Psoas muscle (tissue), 7 donors: ENCODE measurements at regions not wholly inside any gene's neighbourhood (a gene's known extent, or its start where the extent isn't known, plus 50 kb on each side); places are given as distances from the start of the nearest gene placed in this dataset.

Source experiments
- ATAC-seq, 4 donors: fragments of 200-7000 bp; cut with Tn5 transposase; one replicate each; pipeline ENCODE4 v1.9.1; 2020; ENCODE audit warnings: moderate library complexity in 3 of 4, mild to moderate bottlenecking in 2 of 4
- DNase-seq, 2 donors: peaks; one replicate each; pipeline ENCODE4 v3.0.0-alpha.2; 2020
- H3K27ac ChIP-seq: fragments of 200-600 bp; one replicate; pipeline ENCODE4 v1.8.0; 2022
- H3K27me3 ChIP-seq, 3 donors: fragments of 200-600 bp in 1 of 3; one replicate each; pipeline versions ENCODE4 v1.6.1 to v1.8.0; 2013 to 2022; ENCODE audit warnings: low read length in 2 of 3, mild to moderate bottlenecking in 2 of 3, moderate library complexity in 1 of 3; ENCODE audit not compliant: insufficient read depth in 3 of 3
- H3K36me3 ChIP-seq, 2 donors: fragments of 200-600 bp in 1 of 2; one replicate each; pipeline versions ENCODE4 v1.6.1 to v1.8.0; 2013 to 2022; ENCODE audit warnings: low read depth in 1 of 2, mild to moderate bottlenecking in 1 of 2, moderate library complexity in 1 of 2; ENCODE audit not compliant: insufficient read depth in 1 of 2
- H3K4me1 ChIP-seq: fragments of 200-600 bp; one replicate; pipeline ENCODE4 v1.8.0; 2022
- H3K4me3 ChIP-seq: fragments of 200-600 bp; one replicate; pipeline ENCODE4 v1.8.0; 2022; ENCODE audit warnings: mild to moderate bottlenecking
- H3K9me3 ChIP-seq: fragments of 200-600 bp; one replicate; pipeline ENCODE4 v1.8.0; 2022
- WGBS, 3 donors: extraction: QIAGEN DNeasy Blood & Tissue Kit; methylation state at CpG; one replicate each; pipeline versions ENCODE4 v1.1.6 to v1.1.7; 2013; 5-methylcytosine and 5-hydroxymethylcytosine counted together
- intact Hi-C, 2 donors: fragments of 100-400 bp; cut with DNase I; formaldehyde crosslinking; loops; one replicate each; pipeline versions ENCODE4 v1.11.0 to v1.14.2; 2022
- TF ChIP-seq, protein P1 (sequence below): fragments of 200-600 bp; IDR thresholded peaks from one replicate; pipeline ENCODE4 v1.8.0; 2022; ENCODE audit warnings: antibody characterized with exemption
- donor health status: healthy with polysubstance abuse.
- donor health status: DM: no; HTN: no; CAD: no; lungs with moderate emphysema.
- donor health status: Bipolar disorder and iron deficiency.
- donor health status: healthy.
- donor health status: DM: yes; HTN: yes; CAD: no.
- donor health status: DM: no; HTN: no; CAD: no.
- donor health status: DM: yes; HTN: yes; CAD: no.

DNA sequence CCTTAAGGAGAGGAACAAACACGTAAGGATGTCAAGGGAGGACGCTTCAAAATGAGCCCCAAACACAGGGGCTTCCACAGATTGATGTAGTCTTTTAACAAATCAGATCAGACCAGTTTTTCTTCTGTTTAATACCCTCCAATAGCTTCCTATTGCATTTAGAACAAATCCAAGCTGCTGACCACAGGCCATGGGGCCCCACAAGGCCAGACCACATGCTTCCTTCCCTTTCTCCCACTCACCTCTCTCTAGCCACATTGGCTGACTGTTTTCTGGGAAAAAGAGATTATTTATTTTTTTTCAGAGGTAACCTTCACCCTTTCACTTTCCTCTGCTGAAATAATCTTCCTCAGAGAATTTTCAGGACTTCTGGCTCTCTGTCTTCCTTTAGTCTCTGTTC lies 380.6 kb downstream of the SIPA1L2 start:
- H3K4me1 ChIP-seq = no peaks in the 10 kb centered on the region
- H3K27me3 ChIP-seq = peaks cover 0 to 3% (median 2%) of the 10 kb centered on the region in 3 donors
- DNase-seq (no peak), ATAC-seq (no peak)
- H3K36me3 ChIP-seq = no peaks in the 10 kb centered on the region
- WGBS, 3 donors = 88 to 98% (median 96%) methylated on average over 2 of the region's 2 CpGs
- H3K9me3 ChIP-seq = no peaks in the 10 kb centered on the region
- H3K4me3 ChIP-seq = no peak overlapping the region
- TF ChIP-seq, protein P1, sequence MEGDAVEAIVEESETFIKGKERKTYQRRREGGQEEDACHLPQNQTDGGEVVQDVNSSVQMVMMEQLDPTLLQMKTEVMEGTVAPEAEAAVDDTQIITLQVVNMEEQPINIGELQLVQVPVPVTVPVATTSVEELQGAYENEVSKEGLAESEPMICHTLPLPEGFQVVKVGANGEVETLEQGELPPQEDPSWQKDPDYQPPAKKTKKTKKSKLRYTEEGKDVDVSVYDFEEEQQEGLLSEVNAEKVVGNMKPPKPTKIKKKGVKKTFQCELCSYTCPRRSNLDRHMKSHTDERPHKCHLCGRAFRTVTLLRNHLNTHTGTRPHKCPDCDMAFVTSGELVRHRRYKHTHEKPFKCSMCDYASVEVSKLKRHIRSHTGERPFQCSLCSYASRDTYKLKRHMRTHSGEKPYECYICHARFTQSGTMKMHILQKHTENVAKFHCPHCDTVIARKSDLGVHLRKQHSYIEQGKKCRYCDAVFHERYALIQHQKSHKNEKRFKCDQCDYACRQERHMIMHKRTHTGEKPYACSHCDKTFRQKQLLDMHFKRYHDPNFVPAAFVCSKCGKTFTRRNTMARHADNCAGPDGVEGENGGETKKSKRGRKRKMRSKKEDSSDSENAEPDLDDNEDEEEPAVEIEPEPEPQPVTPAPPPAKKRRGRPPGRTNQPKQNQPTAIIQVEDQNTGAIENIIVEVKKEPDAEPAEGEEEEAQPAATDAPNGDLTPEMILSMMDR = no peak
- no peak overlapping the region for H3K27ac ChIP-seq
- intact Hi-C loops = no loop called here

DNA sequence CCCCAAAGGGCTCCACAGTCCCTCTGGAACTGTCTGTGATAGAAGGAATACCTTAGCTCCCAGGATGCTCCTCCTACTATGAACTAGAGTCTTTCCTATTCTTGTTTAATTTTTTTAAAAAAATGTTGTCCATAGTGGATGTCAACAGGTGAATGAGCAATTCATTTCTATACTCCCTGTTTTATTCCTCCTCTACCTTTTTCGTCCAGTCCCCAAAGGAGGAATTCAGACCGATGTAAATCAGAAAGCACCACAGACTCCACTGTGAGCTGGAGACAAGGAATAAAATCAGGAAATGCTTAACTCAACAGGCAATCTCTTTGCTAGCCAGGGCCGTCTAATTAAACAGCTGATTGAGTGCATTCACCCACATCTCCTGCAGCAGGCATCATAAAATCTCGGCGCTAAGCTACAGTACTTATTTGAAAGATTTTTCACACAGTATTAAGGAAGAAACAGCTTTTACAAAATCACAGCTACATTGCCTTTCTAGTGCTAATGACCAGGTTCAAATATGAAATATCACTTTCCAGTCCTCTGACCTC lies 381.6 kb downstream of the SIPA1L2 start:
- TF ChIP-seq, protein P1 = no peak
- ATAC-seq (no peak), DNase-seq (no peak)
- Histone ChIP-seq H3K27me3 (peaks cover 0 to 3% (median 2%) of the 10 kb centered on the region in 3 donors), H3K27ac (no peak overlapping the region), H3K4me1 (no peaks in the 10 kb centered on the region), H3K9me3 (no peaks in the 10 kb centered on the region), H3K36me3 (no peaks in the 10 kb centered on the region), H3K4me3 (no peak overlapping the region)
- 56 to 61% (median 57%) methylated on average over 5 of the region's 5 CpGs for WGBS, 3 donors
- intact Hi-C loops = no loop called here

DNA sequence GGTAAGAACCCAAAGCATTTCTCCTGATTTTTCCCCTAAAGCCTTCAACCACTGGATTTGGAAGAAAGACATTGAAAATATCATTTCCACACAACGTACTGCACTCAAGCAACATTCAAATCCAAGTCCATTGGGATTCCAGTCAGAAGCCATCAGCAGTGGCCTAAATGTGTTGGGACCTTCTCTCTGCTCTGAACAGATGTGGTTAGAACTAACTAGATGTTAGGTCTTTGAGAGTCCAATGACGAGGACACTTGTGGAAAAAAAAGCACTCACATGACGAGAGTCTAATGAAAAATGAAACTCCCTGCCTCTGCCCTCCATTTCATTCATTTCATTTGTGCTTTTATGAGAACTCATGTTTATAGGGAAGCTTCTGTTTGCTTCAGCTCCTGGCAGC lies 382.3 kb downstream of the SIPA1L2 start:
- 39 to 56% (median 40%) methylated on average over 3 of the region's 3 CpGs for WGBS, 3 donors
- intact Hi-C loops = no loop called here

DNA sequence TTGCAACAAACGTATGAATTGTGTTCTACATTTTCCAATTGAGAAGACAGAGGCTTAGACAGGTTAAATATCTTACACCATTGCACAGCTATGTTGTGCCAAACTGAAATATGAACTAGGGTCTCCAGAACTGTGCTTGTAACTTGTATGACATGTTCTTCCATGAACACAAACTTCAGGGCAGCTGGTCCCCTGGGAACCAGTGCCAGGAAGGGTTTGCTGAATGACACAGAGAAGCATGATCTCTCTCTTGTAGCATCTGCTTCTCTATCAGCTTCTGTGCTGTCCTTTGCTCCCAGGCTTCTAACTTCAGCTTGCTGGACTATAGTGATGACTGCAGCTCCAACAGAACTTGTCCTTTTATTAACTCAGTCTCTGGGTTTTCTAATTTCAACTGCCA lies 385.5 kb downstream of the SIPA1L2 start:
- Histone ChIP-seq H3K4me1 (no peaks in the 10 kb centered on the region), H3K4me3 (no peak overlapping the region), H3K9me3 (no peaks in the 10 kb centered on the region), H3K27me3 (peaks cover 0 to 3% (median 2%) of the 10 kb centered on the region in 3 donors), H3K27ac (no peak overlapping the region), H3K36me3 (no peaks in the 10 kb centered on the region)
- DNase-seq (no peak), ATAC-seq (no peak)
- TF ChIP-seq, protein P1 = no peak
- 54 to 68% (median 61%) methylated on average over 1 of the region's 1 CpG for WGBS, 3 donors
- intact Hi-C loops = no loop called here

More for the DNA sequence above, 382.3 kb downstream of the SIPA1L2 start:
- Histone ChIP-seq H3K4me3 (no peak overlapping the region), H3K27ac (no peak overlapping the region), H3K27me3 (peaks cover 0 to 3% (median 2%) of the 10 kb centered on the region in 3 donors), H3K4me1 (no peaks in the 10 kb centered on the region), H3K9me3 (no peaks in the 10 kb centered on the region), H3K36me3 (no peaks in the 10 kb centered on the region)
- no peak for DNase-seq
- TF ChIP-seq, protein P1 = no peak
- no peak for ATAC-seq

DNA sequence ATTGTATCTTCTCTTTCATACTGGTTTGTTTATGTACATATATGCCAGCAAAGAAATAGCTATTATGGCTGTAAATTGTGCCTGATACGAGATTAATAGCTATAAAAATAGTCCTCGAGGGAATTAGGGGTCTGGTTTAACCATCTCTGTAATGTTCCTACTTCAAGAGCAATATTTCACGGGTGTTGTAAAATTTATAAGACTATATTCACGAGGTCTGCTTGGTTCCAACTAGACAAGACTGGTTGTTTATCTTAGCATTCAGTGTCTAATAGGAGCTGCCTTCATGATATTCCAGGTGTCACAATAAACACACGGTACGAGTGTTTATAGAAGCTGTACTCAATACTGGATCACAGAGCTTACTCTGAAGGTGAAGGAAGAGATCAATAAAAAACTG lies 389.9 kb downstream of the SIPA1L2 start:
- TF ChIP-seq, protein P1 = no peak
- no peak overlapping the region for H3K4me3 ChIP-seq
- intact Hi-C loops = no loop called here
- H3K4me1 ChIP-seq = no peaks in the 10 kb centered on the region
- H3K36me3 ChIP-seq = no peaks in the 10 kb centered on the region
- DNase-seq (no peak), ATAC-seq (no peak)
- no peak overlapping the region for H3K27ac ChIP-seq
- no peaks in the 10 kb centered on the region for H3K9me3 ChIP-seq
- 45 to 54% (median 49%) methylated on average over 6 of the region's 6 CpGs for WGBS, 3 donors
- H3K27me3 ChIP-seq = peaks cover 0 to 2% (median 0%) of the 10 kb centered on the region in 3 donors
